OCI-LY3 (cell line): ENCODE measurements at regions not wholly inside any gene's neighbourhood (a gene's known extent, or its start where the extent isn't known, plus 50 kb on each side); places are given as distances from the start of the nearest gene placed in this dataset.

Experiments used
- EZH2phosphoT487 ChIP-seq: fragments of 200-600 bp; shearing (Covaris generic); IDR thresholded peaks from 2 replicates; pipeline ENCODE4 v1.6.1; 2018; ENCODE audit warnings: antibody characterized with exemption, mixed run types, low read depth
- TF ChIP-seq, protein P1 (sequence below): fragments of 200-600, 300-600 bp; sonication (generic); IDR thresholded peaks from 2 replicates; pipeline ENCODE4 v1.5.1; 2014; ENCODE audit warnings: antibody characterized with exemption, low read length, low read depth

DNA sequence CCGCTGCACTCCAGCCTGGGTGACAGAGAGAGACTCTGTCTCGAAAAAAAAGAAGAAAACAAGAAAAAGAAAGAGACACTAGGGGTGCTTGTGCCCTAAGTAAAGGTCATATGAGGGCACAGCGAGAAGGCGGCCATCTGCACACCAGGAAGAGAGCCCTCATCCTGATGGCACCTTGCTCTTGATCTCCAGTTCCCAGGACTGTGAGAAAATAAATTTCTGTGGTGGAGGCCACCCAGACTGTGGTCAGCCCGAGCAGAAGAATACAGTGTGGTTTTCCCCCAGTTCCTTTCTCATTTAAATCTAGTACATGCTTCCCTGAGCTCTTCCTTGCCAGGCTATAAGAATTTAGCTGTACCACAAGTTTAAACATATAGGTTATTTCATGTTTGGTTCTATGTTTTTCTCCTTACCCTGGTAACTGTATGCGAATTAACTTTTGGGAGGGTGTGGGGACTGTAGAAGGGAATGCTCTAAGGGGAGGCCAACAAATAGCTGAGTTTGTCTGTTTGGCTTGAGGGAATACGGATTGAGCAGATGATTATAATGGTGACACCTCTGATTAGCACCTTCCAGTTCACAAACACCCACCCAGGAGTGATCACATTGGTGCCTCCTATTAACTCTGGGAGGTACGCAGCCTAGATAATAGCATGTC, 119.6 kb upstream of the ERRFI1 start:
- TF ChIP-seq, protein P1, sequence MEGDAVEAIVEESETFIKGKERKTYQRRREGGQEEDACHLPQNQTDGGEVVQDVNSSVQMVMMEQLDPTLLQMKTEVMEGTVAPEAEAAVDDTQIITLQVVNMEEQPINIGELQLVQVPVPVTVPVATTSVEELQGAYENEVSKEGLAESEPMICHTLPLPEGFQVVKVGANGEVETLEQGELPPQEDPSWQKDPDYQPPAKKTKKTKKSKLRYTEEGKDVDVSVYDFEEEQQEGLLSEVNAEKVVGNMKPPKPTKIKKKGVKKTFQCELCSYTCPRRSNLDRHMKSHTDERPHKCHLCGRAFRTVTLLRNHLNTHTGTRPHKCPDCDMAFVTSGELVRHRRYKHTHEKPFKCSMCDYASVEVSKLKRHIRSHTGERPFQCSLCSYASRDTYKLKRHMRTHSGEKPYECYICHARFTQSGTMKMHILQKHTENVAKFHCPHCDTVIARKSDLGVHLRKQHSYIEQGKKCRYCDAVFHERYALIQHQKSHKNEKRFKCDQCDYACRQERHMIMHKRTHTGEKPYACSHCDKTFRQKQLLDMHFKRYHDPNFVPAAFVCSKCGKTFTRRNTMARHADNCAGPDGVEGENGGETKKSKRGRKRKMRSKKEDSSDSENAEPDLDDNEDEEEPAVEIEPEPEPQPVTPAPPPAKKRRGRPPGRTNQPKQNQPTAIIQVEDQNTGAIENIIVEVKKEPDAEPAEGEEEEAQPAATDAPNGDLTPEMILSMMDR, result no peak
- no peak for TF ChIP-seq EZH2phosphoT487
